Stimulated activated CD4-positive, alpha-beta T cell treated with anti-CD3 and anti-CD28 coated beads, Interleukin-1b, Interleukin-23, amount 100 ng/mL, for 48 hours (primary cell): ENCODE measurements at regions not wholly inside any gene's neighbourhood (a gene's known extent, or its start where the extent isn't known, plus 50 kb on each side); places are given as distances from the start of the nearest gene placed in this dataset.

ENCODE experiments used
- DNase-seq: peaks from one replicate; pipeline ENCODE4 v3.0.0-alpha.2; 2020

DNA sequence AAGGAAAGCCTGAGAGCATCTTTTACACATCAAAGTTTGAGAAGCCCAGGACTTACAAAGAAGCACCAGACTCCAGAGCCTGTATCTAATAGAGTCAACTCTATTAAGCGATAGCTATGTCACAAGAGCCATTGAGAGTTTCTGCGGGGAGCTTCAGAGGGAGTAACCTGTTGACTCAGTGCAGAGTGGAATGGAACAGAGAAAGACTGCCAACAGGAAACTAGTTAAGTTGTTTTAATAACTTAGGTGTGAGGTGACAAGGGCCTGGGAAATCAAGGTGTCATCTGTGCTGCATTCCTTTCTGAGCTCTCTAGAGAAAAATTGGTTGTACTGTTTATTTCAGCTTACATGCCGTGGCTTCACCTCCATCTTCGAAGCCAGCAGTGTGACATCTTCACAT, 513.8 kb upstream of the POU3F3 start:
- DNase-seq: no peak

DNA sequence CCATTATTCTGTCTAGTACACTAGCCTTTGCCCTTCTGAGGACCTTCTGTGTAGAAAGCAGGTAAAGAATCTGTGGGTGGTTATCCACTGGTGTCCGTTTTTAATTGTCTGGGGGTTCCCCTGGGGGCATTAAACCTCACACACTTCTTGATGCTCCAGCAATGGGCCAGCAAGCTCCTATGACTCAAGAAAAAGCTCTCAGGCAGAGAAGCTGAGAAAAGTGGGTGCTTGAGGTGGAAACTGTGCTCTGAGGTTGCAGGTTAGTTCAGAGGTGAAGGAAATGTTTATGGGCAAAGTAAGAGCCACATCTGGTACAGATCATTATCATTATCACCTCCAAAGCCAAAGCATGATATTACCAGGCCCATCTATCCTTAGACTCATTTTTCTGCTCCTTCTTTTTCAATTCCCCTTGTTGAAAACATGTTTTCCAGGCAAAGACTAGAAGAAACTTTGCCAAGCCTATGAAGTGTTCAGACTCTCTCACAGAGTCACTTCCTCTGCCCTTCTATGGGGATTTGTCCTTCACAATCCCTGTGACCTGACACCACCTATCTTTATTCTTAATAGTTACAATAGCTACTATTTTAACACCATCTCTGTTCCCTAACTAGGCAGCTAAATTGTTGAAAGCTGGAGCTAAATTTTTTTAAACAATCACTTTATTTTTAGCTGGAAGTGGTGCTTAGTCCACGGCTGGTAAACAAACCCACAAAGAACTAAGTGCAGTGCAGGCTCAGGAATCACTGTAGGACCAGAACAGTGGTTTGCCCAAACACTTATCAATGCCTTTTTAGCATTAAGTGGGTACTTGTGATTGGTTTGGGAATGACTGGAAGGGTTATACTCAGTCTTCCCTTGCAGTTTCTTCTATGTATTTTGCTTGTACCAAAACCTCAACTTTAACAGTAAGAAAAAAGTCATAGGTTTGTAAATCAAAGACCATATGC, 512.8 kb upstream of the POU3F3 start:
- DNase-seq: no peak

DNA sequence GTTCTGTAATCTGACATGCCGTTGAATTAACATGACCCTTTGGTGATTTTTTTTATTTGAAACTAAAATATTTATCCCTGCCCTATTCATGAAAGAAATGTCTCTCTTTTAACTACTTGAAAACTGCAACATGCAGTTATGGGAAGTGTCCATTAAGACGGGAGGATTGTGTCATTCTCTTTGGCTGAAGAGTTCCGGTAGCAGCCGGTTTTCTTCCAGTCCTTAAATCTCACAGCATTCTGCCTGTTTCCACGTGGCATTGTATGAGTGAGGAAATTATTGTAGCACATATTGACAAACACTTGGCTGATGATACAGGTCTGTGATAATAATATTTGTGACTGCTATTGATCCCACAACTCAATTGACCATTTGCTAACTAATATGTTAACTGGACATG, 509.6 kb upstream of the POU3F3 start:
- DNase-seq: no peak

DNA sequence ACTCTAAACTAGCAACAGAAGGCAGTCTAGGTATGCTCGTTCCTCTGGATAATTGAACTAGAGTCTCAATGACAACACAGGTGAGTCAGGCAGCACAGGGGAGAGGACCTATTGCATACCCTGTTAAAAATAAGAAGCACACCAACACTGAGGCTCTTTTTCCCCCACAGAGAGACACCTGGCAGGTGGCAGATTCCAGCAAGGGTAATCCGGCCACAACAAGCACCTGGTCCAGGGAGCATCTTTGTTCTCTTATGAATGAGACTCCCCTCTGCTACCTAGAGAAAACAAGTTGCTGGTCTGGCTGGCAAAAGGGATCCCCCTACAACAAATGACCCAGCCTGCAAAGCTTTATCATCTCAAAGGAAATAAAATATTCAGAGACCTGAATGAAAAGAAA, 508.9 kb upstream of the POU3F3 start:
- no peak for DNase-seq

DNA sequence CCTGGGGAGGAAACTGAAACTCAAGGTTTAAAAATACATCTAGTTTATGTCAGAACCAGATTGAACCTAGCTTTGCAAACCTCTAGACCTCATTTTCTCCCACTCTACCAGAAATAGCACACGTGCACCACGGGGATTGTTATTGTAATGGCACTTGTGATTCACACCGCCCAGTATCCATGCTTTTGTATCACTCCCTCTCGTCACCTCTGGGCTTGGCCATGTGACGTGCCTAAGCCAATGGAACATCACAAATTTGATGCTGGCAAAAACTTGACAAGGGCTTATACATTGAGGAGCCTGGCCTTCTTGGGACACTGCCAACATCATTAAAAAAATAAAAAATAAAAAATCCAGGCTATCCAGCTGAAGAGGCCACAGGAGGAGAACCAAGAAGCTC, 495.8 kb upstream of the POU3F3 start:
- no peak for DNase-seq

DNA sequence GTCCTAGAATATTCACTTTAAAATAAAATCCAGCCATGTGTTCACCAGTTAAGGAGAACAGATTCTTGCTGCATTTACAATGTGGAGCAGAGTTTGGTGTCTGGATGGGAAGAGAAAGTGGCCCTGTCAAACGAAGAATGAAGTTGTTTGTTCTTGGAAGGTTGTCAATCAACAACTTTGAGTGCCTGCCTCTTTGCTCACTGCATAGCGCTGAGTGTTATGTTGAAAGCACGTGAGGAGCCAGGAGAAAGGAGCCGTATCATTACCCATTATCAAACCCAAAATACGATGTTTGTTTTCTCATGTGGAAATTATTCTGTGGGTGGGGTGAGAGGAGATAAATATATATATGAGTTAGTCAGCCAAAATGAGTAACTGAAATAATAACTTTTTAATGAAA, 492.5 kb upstream of the POU3F3 start:
- DNase-seq: no peak

DNA sequence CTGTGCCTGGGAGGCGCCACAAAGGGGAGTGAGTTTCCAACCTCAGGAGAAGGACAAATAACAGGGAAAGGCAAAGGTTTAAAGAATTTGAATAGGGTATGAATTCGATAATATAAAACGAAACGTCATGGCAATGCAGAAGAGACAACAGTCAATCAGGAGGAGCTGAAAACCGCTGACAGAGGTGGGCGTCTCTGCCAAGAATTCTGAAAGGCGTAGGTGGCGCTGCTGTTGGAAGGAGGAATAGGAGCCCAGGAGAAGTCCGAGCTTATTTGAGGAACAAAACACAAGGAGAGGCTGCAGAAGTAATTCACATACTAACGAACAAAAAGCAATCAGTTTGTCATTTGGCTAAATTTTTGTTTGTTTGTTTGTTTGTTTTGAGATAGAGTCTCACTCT, 485.8 kb upstream of the POU3F3 start:
- no peak for DNase-seq

DNA sequence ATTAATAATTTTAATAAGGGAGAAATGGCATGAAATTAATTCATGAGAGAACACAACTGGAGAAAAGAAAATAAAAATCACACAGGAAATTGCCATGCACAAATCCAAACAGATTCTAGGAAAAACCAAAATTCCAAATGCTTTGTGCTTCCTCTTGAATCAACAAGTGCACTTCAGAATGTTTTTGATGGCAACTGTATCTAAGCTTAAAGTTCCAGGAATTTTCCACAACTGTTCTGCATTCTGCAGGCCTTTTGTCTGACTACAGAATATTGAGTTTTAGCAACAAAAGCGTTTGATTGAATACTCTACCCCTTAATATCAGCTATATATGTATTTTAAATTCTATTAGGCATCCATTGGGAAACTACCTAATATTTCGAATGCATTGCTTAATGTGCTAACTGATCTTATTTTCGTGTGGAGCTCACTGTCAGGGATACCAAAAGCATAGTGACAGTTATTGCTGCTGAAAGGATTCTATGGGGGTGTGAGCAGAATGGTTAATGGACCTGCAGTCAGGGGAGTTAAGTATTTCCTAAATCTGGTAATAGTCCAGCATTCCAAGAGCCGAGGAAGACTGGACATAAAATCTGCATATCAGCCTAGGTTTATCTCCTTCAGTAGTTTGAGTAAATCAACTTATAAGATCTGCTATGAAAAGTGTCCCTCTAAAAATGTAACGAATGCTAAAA, 482.7 kb upstream of the POU3F3 start:
- DNase-seq: no peak

DNA sequence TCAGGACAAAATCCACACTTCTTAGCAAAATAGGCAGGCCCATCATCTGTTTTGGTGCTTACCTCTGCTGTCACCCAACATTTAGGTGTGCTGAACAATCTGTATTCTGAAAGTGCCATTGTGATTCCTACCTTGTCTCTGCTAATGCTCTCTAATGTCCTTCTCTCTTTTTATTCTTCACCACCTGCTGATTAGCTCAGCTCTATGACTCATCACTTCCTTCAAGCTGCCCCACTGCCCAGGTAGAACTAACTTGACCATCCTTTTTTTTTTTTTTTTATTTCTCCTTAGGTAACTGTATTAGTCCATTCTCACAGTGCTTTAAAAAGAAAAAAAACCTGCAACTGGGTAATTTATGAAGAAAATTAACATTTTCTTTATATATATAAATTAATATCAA, 478.7 kb upstream of the POU3F3 start:
- DNase-seq: no peak

DNA sequence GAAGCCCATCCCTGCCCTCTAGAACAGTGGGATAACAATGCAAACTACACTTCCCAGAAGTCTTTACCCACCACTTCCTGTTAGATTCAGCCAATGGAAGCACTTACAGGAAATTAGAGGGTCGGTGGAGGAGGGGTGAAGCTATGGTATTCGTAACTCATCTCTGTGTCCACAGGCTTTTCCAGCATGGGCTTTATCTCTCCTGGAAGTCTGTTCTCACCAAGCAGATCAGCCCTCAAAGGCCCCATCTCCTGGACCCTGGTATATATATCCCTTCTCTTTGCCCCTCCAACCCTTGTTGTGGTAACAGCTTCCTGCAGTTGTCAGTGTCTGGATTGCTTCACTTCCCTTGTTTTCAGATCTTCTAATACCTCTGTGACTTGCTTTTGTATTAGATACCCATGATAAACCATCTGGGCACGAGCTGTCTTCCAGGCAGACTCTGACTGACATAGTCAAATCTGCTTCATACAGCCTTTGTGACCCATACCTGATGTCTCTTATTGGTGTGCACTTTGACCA, 475.0 kb upstream of the POU3F3 start:
- no peak for DNase-seq

DNA sequence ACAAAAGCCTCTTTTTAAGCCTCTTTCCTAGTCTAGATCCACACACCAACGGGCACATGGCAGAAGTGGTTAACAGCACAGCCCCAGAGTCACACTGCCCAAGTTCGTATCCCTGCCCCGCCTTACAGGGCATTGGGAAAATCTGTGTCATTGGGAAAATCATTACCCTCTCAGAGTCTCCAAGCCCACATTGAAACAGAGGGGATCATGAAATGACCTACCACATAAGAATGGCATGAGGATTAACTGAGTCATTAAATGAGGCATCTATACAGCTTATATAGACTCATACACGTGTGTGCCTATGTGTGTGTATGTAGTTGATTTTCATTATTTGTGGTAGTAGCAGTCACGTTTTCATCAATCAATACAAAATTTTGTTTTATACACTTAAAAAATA, 469.0 kb upstream of the POU3F3 start:
- no peak for DNase-seq

DNA sequence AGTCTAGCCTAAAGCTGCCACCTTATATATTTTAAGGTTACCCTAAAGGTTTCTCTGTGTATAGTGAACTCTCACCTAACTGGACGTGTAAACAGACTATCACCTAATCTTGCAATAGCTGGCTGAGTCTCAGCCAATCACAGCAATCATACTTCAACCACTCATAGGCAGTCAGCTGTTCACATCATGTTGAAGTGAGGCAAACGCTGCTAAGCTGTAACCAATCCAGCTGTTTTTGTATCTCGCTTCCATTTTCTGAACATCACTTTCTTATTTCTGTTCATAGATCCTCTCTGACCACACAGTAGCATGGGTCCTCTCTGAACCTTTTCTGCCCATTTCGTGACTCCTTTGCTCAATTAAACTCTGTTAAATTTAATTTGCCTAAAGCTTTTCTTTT, 468.2 kb upstream of the POU3F3 start:
- no peak for DNase-seq

DNA sequence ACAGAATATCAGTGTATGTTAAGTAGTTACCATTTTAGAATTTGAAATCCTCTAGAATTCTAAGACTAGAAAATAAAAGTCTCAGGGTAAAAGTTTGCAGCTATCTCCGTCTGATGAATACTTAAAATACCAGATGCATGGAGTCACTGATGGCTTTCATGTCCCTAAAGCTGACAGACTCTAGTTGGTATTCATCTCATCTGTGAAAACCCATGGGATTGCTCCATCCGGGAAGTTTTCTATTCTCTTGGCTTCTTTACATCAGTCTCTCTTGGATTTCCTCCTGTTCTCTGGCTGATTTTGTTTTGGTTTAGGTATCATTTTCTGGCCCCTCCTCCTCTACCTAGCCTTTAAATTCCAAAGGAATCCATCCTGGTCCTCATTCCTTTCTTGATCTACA, 465.6 kb upstream of the POU3F3 start:
- DNase-seq: no peak

DNA sequence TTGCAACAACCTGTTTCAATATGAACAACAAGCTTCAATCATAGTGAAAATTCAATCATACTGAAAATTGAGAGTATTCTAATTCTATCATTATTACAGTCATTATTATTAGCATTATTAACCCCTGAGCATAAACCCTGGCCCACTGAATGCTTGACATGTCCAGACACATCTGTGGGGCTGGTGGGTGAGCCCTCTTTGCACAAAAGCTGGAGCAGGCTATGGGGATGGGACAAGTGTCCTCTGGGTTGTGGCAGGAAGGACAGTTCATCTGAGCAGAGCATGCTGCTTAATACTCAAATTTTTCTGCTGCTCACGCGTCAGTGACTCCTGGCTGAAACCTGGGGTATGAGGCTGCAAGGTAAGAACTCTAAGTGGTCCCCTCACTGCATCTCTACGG, 451.1 kb upstream of the POU3F3 start:
- no peak for DNase-seq

DNA sequence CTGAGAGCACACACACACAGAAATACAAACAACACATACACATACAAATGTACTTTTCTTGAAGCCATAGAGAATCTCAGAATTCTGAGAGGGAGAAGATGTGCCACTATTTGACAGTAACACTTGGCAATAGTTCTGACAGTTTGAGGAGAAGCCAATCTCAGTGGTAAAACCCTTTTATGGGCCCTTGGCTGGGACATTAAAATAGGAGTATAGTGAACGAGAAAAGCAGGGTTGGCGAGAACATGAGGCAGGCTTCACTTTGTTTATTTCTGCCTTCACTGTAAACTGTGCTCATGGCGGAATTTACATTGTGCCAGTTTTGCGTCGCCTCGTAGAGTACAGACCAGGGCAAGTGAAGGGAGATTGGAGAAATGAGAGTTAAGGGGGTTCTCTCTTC, 449.4 kb upstream of the POU3F3 start:
- no peak for DNase-seq

DNA sequence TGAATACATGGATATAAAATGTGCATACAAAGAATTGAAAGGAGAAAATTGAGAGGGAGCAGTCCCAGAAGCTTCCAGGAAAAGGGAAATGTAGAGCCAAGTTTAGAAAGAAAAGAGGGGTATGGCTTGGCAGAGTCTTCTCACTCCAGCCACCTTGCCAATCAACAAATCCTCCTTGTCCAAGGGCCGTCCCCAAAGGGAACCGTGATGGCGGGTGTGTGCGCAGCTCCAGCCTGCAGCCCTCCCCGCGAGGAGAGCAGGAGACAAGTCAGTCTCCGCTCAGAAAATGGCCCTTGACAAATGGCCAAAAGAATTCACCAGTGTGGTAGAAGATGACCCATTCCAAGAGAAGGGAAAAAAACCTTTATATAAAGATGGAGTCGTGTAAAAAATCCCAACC, 448.3 kb upstream of the POU3F3 start:
- no peak for DNase-seq

DNA sequence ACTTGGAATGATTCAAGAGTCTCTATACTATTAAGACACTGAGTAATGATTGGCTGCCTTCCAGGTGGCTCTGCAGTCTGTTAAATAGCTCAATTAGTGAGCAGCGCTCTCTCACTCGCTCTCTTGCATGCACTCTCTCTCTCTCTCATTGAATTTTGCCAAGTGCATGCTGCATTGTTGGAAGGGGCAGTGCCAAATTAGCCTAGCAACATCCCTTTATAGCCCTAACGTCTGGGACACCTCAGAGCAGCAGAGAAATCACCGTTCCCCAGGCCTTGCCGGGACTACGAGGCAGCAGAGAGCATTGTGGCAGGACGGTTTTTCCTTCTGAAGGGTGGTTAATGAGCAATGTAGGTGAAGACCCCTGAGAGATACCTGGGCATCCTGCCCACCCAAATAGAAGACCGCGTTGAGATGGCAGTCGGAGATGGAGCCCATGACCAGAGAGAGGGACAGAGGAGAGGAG, 447.6 kb upstream of the POU3F3 start:
- no peak for DNase-seq

DNA sequence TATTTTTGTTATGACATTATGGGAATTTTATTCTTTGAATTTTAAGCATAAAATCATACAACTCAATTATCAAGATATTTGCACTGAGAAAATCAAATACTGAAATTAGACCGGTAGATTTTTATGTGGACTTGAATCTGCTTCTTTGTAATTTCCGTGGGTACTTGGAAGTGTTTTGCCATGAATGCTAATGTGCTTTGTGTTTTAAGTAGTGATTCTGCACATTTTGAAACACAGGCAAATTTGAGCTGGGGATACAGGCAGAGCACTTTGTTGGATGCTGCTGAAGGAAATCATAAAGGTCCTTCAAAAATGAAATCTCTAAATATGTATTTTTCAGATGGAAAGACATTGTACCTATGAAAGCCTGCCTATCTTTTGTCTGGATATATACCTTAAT, 446.3 kb upstream of the POU3F3 start:
- no peak for DNase-seq

DNA sequence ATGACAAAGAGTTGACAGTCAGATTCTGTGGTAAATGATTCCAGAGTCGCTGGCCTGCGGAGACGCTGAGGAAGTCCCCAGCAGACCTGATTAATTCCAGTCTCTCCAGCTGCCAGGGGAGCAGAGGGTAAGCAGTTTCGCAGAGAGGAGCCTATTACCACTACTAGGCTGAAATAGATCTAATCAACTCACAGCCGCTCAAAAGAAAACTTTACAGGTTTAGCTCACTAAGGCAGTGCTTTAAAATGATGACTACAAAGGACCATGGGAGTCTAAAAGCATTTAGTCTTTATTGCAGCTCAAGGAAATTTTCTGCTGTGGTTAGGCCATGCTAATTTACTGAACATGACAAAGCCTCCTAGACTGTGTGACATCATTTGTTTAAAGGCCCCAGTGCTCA, 445.6 kb upstream of the POU3F3 start:
- DNase-seq: no peak

DNA sequence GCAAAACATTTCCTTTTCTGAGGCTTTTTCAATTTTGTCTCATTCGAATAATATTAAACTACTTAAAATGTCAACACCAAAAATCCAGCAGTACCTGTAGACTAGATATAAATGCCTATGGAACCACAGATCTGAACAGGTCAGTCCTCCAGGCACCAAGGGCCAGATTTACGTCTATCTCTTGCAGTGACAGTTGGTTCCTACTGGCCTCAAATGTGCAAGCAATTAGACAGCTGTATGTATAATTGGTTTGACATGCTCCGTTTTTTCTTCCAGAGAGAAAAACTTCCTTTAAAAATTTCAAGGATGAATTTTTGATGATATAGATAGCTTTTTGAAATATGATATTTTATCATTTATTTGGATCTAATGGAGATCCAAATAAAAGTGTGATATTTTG, 443.8 kb upstream of the POU3F3 start:
- no peak for DNase-seq

DNA sequence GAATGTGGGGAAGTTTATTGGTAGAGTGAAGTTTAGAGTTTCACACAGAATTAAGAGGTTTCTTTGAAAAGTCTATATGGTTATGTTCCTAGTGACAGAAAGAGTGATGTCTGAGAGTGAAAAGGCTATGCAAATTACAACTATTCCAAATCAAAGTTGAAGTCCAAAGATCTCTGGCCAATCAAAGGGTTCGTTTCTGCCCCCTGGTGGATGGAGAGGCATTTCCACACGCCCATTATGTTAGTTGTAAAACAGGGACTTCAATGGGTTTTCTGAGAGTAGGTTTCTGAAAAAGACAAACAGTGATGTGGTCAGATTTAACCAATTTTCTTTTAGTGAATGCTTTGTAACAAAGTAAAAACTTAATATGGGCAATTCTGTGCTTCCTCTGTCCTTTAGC, 441.5 kb upstream of the POU3F3 start:
- DNase-seq: peak; percentile 5

DNA sequence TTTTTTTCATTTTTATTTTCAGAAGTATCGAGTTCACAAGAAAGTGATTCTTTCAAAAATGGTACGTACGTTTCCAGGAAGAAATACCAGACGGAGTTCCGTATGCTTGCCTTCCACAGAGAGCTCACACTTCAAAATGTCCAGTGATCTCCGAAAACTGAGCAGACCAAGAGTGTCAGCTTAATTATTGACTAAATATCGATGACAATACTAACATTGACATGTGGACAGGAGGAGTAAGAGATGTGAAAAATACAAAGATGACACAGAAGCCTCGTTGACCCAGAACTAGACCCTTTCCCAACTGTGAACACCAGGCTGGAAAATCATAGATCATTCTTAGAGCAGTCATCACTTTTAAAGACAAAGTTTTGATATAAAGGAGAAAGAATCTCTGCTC, 440.0 kb upstream of the POU3F3 start:
- no peak for DNase-seq

DNA sequence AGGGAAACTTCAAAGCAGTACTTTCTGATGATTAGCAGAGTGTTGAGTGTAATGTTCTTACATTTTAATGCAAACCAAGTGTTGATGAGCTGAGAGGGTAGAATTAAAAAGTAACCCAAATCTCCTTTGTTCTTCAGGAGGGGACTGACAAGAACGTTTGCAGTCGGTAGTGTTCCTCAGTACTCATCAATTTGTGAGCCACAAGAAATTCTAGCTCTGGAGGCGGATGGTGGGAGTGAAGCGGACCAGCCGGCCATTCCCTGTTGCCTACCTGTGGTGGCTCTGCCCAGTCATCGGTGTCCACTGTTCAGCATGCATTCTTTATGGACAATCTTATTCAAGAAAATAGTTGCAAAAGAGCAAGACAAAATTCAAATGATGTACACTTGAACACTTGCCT, 438.6 kb upstream of the POU3F3 start:
- DNase-seq: no peak

DNA sequence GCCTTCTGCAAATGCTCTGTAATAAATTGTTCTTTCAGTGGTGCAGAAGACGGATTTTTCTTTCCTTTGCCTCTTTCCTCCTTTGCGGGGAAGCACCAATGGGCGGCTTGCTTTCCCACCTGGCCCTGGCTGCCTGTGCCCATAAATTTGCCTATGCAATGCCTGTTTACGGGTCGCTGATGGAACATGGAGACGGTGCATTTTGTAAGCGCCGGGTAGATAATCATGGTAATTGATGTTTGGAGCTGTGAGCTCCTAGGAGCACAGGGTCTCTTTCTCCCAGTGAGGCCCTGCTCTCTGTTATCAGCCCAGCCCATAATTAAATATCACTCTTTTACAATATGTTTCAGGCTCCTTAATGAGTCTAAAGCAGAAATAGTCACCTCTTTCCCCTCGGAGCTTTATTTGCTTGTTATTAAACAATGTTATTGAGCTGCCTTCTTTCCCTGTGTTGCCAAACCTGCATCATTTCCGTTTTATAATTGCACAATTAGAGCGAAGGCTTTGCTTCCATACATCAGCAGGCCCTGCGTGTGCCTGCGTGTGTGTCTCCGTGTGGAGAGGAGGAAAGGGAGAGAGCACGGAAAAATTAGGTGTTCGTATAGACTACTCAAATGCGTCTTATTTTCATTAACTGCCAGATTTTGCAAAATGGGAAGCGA, 437.4 kb upstream of the POU3F3 start:
- no peak for DNase-seq
